ENCODE measurements at regions not wholly inside any gene's neighbourhood (a gene's known extent, or its start where the extent isn't known, plus 50 kb on each side); places are given as distances from the start of the nearest gene placed in this dataset.
"Not testable (repeated sequence)": the region's sequence is repeated elsewhere in the genome, so short reads cannot be mapped to it uniquely, and the experiment has no call there.

GRCh38 chr7:113504691-113505090 is 386.3 kb upstream of the SMIM30 start:
- FAIRE-seq (no peak), DNase-seq (ENCODE audit: low read depth in 1 of 2, low spot score in 1 of 2) (no peak), ATAC-seq (no peak)
- Histone ChIP-seq H3K4me1 (no peaks in the 10 kb centered on the region), H3K9me3 (no peaks in the 10 kb centered on the region), H3K4me2 (no peak overlapping the region), H3K27ac (no peak overlapping the region), H3K4me3 (no peak overlapping the region)
- CTCF ChIA-PET: no interaction called here
- POLR2A ChIA-PET: no interaction called here
- 8% methylated on average over 3 of the region's 3 CpGs for WGBS (ENCODE audit: missing lambda C conversion rate)
- TF ChIP-seq KDM1A (IDR thresholded peaks at IDR 0.05; ENCODE audit: low read depth): no peak
- no peak for TF ChIP-seq POLR2AphosphoS2 (conservative IDR thresholded peaks at IDR 0.05; ENCODE audit: low read length)
- TF ChIP-seq RFX5 (IDR thresholded peaks at IDR 0.05): no peak
- no peak for TF ChIP-seq ELK1 (IDR thresholded peaks at IDR 0.05; ENCODE audit: low read depth, low read length)
- TF ChIP-seq HMGXB4 (CRISPR knock-in tag; IDR thresholded peaks at IDR 0.05; ENCODE audit: borderline replicate concordance): no peak
- no peak for TF ChIP-seq HEYL (CRISPR knock-in tag; IDR thresholded peaks at IDR 0.05)
- TF ChIP-seq PBX3 (IDR thresholded peaks at IDR 0.05): no peak

- Histone ChIP-seq H3K4me3 (no peak overlapping the region), H3K4me2 (no peak overlapping the region), H3K9me3 (no peaks in the 10 kb centered on the region), H3K27ac (no peak overlapping the region), H3K4me1 (no peaks in the 10 kb centered on the region)
- DNase-seq (ENCODE audit: low read depth in 1 of 2, low spot score in 1 of 2) (no peak), ATAC-seq (no peak), FAIRE-seq (no peak)
- CTCF ChIA-PET: no interaction called here
- POLR2A ChIA-PET: no interaction called here
- TF ChIP-seq CHD2 (IDR thresholded peaks at IDR 0.05; ENCODE audit: low read length, partially characterized antibody) (no peak), MYC (IDR thresholded peaks at IDR 0.05; ENCODE audit: borderline replicate concordance, low read length) (no peak), ATOH8 (CRISPR knock-in tag; IDR thresholded peaks at IDR 0.05; ENCODE audit: low read depth) (no peak), ZNF302 (CRISPR knock-in tag; IDR thresholded peaks at IDR 0.05) (no peak), MAX (IDR thresholded peaks at IDR 0.05) (no peak)
Measured at GRCh38 chr7:113504142-113504541, 385.8 kb upstream of the SMIM30 start.

DNA sequence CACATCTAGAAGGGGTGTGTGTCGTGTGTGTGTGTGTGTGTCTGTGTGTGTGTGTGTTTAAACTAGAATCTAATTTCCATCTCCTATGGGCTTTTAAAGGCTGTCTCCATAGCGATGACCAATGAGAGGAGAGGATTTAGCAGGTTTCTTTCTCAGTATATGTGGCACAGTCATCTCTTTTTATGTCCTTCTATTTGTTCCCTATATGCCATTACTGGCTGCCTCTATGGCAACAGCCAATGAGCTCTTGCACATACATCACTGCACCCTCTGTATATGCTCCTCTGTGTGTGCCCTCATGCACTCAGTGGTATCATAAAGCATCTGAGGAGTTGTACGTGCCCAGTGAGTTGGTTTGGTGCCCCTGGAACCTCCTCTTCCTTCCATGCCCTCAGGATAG is 378.2 kb upstream of the SMIM30 start:
- ATAC-seq; H3K4me3 ChIP-seq; H3K9me3 ChIP-seq; H3K27ac ChIP-seq; H3K4me1 ChIP-seq; DNase-seq (ENCODE audit: low read depth in 1 of 2, low spot score in 1 of 2); H3K4me2 ChIP-seq; CTCF ChIA-PET; POLR2A ChIA-PET; FAIRE-seq: not testable (repeated sequence)
- 7% methylated on average over 2 of the region's 3 CpGs for WGBS (ENCODE audit: missing lambda C conversion rate)

DNA sequence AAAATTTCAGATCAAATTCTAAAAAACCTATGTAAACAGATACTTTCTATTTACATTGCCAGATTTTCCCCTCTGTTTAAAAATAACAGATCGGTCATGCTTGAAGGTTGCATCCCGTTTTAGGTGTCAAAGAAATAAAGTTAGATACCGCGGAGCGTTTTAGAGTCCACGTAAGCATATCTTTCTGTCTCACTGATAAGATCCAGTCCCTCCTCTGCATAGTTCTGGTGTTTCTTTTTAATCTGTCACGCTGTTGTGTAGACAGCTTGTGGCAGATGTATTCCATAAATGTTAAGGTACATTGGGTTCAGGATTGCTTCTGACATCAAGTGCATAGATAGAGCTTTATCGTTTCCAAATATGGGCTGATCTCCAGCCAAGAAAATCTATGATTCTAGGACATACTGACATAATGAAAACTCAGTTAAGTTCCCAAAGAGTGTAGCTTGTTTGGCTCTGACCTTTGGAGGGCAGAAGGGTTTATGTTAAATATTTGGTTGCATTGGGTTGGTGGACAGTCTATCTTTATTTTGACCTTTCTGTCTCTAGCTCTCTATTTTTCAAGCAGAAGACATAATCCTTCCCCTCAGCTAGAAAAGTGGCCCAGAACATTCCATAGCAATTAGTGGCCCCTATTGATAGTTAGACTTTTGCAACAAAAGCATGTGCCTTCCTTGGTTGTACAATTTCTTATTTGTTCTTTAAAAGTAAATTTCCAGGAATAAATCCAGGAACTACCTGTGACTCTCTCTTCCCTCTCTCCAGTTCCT is 376.6 kb upstream of the SMIM30 start:
- H3K27ac ChIP-seq; H3K9me3 ChIP-seq; H3K4me2 ChIP-seq; DNase-seq (ENCODE audit: low read depth in 1 of 2, low spot score in 1 of 2); H3K4me3 ChIP-seq; CTCF ChIA-PET; FAIRE-seq; ATAC-seq; POLR2A ChIA-PET; H3K4me1 ChIP-seq: not testable (repeated sequence)
- 57% methylated on average over 5 of the region's 8 CpGs for WGBS (ENCODE audit: missing lambda C conversion rate)

Measured in A549 (cell line).